ENCODE measurements at regions not wholly inside any gene's neighbourhood (a gene's known extent, or its start where the extent isn't known, plus 50 kb on each side); places are given as distances from the start of the nearest gene placed in this dataset.

GRCh38 chr15:66963084-66963483 lies 102.3 kb upstream of the SMAD3 start:
- TF ChIP-seq CTCF (conservative IDR thresholded peaks at IDR 0.05; ENCODE audit: low read length) = no peak
- no peak for TF ChIP-seq EZH2phosphoT487 (IDR thresholded peaks at IDR 0.05; ENCODE audit: borderline replicate concordance, low read depth, low read length)

Measured in OCI-LY7 (cell line).